GM19328 (cell line): ENCODE measurements at regions not wholly inside any gene's neighbourhood (a gene's known extent, or its start where the extent isn't known, plus 50 kb on each side); places are given as distances from the start of the nearest gene placed in this dataset.

Source experiments
- ATAC-seq: cut with Tn5 transposase; IDR thresholded peaks from one replicate; pipeline ENCODE4 v1.9.1; 2021; ENCODE audit warnings: mild to moderate bottlenecking, moderate library complexity; ENCODE audit not compliant: unreplicated experiment

DNA sequence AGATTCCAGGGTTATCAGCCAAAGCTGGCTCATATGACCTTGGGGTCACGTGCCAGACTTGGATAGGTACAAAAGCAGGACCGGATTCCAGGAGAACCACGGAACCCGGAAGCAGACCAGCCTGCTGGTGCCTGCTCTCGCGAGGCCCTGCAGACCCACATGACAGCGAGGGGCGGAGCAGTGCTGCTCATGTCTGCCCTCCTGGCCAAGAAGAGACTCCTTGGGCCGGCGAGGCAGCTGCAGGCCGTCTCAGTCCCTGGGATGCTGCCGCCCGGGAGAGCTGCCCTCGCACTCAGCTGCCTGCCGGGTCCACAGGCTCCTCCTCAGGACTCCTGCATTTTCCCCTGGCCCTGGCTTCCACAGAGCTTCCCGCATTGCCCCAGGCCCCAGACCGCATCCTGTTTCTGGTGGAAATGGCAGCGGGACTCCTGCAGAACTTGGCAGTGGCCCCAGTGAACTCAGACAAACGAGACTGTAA is 739.5 kb downstream of the SOCS6 start:
- ATAC-seq: no peak

DNA sequence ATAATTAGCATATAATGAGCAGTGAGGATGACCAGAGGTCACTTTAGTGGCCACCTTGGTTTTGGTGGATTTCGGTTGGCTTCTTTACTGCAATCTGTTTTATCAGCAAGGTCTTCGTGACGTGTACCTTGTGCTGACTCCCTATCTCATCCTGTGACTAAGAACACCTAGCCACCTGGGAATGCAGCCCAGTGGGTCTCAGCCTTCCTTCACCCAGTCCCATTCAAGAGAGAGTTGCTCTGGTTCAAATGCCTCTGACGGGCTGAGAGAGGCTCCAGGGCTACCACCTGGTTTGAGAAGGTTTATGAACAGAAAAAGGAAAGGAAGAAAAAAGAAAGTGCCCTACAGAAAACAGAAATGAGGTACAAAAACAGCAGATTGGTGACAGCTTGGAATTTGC is 738.7 kb downstream of the SOCS6 start:
- ATAC-seq: no peak

- no peak for ATAC-seq
Measured at GRCh38 chr18:71025505-71026225, 736.8 kb downstream of the SOCS6 start.

GRCh38 chr18:71022389-71022788 is 733.5 kb downstream of the SOCS6 start:
- ATAC-seq: no peak

DNA sequence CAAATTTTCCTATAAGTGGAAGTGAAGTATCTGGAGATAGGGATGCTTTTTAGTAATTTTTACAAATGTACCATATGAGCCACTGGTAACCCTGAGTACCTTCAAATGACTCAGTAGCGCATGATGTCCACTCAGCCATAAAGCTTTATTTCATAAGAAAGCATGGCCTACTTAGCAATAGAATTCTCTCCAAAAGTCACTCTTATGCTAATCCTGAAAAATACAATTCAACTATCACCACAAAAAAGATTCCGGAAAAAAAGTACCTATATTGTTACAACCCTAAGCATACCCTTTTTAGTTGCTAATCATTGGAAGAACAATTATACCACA is 732.2 kb downstream of the SOCS6 start:
- no peak for ATAC-seq

DNA sequence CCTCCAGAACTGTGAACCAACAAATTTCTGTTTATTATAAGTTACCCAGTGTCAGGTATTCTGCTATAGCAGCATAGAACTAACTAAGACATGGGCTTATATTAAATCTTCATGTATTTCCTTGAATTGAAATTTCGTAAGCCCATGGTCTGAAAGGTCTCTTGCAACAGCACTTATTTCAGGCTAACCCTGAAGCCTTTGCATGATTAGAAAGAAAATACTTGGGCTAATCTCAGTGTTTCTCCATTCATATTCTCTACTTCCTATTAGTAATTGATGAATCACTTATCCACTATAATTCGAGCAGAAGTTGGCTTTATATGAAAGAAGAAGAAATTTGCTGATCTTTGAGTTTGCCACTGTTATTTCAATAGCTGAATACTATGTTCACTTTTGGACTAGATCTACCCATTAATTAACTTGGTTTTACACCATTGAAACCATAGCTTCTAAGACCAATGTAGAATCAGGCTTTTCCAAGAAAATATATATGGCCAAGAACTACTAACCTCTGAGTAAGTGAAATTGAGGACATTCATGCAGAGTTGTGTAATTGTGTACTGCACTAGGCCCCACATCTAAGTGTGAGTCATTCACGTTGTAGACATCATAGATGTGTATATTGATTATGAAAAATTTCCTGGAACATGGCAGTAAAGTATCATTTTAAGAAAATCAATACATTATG is 731.6 kb downstream of the SOCS6 start:
- no peak for ATAC-seq

GRCh38 chr18:71018816-71019215 is 730.0 kb downstream of the SOCS6 start:
- ATAC-seq: no peak

GRCh38 chr18:71012789-71013188 is 723.9 kb downstream of the SOCS6 start:
- no peak for ATAC-seq

GRCh38 chr18:71011389-71011788 is 722.5 kb downstream of the SOCS6 start:
- ATAC-seq: no peak

DNA sequence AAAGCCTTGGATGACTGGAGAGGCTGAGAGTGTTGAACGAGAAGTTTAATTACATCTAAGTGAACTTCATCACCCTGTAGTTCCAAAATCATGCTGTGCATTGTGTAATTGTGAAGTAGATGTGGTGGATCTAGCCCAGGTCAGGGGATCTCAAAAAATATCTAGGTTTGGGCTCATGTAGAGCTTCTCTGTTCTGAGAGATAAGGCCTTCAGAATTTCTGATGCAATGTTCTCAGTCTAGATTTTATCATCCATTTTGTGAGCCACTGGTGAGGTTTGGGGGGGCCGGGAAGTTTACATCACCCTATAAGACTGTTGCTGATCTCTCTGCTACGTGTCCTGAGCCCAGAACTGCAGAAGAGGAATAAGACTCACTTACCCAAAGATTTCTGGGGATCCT is 719.4 kb downstream of the SOCS6 start:
- ATAC-seq: no peak

DNA sequence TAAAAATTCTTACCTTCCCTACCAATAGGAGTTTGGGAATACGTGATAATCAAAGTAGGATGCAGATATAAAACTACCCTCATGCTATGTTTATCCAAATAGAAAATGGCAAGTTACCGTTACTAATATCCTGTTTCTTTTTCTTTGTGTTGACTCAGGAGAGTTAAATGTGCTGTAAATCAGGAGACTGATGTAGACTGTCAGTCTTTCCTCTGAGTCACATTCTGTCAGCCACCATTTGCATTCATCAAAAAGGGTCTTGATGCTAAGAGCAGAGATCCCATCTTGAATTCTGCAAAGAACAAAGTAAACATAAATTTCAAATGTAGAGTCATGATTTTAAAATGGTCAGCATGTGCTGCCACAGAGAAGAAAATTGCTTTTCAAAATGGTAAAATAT is 712.8 kb downstream of the SOCS6 start:
- no peak for ATAC-seq

DNA sequence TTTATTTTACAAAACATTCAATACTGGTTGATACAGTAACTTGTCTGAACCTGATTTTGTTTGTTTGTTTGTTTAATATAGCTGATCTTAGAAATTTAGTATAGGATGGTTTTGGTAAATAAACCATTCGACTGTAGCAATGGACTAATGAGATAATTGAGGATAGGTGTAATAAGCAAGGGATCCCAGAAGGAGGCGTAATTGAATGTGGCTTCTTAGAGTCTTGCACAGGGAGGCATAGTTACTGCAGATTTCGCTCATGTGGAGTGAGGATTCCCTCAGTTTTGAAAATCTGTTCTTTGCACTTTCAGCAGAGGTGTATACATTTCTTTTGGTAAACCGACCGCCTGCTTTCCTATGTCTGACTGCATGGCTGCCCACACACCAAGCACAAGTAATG is 709.6 kb downstream of the SOCS6 start:
- ATAC-seq: no peak

- ATAC-seq: no peak
Measured at GRCh38 chr18:70994116-70994515, 705.3 kb downstream of the SOCS6 start.

DNA sequence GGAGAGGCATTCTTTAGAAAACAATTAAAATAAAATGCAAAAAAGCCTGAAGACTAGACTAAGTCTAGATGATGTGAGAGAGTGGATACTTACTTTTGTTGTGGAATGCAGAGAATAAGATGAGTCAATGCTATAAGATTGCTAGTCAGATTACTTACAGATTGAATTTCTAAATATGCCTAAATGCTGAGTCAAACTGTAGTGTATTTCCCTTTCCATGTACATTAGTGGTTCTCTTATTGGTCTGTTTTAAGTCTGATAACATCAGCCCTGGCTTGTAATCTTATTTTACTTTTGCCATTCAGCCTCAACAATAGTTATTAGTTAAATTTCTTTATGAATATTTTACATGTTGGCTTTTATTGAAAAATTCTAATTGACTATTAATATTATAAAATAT is 702.7 kb downstream of the SOCS6 start:
- no peak for ATAC-seq

DNA sequence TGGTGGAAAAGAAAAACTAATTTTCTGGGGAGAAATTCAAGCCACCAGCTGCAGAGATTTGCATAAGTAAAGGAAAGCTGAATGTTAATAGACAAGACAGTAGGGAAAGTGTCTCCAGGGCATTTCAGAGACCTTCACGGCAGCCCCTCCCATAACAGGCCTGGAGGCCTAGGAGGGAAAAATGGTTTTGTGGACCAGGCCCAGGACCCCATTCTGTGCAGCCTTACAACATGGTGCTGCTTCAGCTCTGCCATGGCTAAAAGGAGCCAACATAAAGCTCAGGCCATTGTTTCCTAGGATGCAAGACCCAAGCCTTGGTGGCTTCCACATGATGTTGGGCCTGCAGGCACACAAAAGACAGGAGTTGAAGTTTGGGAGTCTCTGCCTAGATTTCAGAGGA is 697.1 kb downstream of the SOCS6 start:
- ATAC-seq: no peak

- no peak for ATAC-seq
Measured at GRCh38 chr18:70982292-70982691, 693.4 kb downstream of the SOCS6 start.

GRCh38 chr18:70981400-70982140 is 692.7 kb downstream of the SOCS6 start:
- ATAC-seq: no peak

- ATAC-seq: no peak
Measured at GRCh38 chr18:70973626-70974025, 684.8 kb downstream of the SOCS6 start.

DNA sequence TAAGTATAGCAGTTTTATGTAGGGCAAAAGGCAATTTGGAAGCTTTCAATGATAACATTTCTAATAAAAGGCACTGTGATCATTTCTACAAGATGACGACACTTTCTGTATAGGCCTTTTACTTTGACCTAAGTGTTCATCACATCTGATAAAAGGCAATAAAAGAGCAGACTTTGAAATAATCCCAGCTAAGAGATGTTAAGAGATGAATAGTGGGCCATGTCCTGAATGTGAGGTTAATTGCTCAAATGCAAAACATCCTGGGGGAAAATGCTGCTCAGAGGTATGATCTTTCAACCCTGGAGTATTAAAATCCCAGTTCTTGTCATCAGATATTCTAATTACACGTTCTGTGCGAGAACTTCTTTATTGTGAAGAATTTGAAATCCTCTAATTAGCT is 677.6 kb downstream of the SOCS6 start:
- no peak for ATAC-seq

DNA sequence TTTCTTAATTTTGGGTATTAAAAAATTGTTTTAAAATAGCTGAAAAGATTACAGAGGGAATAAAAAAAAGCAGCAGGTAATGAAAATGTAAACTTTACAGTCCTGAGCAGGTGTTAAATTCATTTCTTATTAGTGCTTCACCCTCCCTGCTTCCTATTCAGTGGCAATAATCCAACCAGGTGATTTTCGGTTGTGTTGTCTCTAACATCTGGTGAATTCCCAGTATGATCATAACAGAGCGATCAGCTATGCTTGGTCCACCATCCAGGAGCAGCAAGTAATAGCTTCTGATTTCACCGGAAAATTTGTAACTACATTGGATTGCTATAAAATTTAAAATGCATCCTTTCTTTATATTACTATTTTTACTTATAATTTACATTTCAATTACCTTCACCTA is 673.1 kb downstream of the SOCS6 start:
- ATAC-seq: no peak

GRCh38 chr18:70956554-70956953 is 667.7 kb downstream of the SOCS6 start:
- no peak for ATAC-seq

GRCh38 chr18:70936160-70936559 is 647.3 kb downstream of the SOCS6 start:
- ATAC-seq: no peak
